ENCODE measurements at regions not wholly inside any gene's neighbourhood (a gene's known extent, or its start where the extent isn't known, plus 50 kb on each side); places are given as distances from the start of the nearest gene placed in this dataset.

DNA sequence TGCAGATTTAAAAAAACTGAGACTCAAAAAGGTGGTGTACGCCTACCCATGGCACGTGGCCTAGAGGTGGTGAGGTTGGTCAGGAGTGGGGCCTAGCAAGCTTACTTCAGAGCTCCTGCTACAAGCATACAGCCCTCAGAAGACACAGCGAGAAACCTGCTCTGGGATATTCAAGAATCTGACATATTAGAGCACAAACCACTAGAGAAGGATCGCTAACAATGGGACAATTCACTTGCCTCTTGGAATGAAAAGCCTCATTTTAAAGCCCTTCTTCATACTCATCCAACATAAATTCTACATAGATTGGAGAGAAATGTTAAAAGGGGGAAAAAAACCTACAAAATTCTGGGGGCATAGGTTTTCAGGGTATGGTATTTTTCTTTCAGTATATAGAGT lies 118.0 kb upstream of the ARHGEF3 start:
- intact Hi-C loops (cut with micrococcal nuclease): no loop called here
- H3K4me3 ChIP-seq (replicated peaks in 1 of 2; ENCODE audit: low read depth in 1 of 2, low read length in 2 of 2): no peak overlapping the region
- no peak overlapping the region for H2AFZ ChIP-seq (ENCODE audit: low read depth, low read length, poor library complexity, severe bottlenecking)
- ATAC-seq: no peak
- no peak overlapping the region for H3K4me2 ChIP-seq (ENCODE audit: low read length)
- no peak overlapping the region for H3K27ac ChIP-seq (ENCODE audit: low read depth, low read length)
- ChIA-PET POLR2A (no interaction called here), RAD21 (ENCODE audit: low non-redundant PET in 1 of 2, low total read pairs in 2 of 2, uncharacterized antibody in 2 of 2, unreplicated experiment in 2 of 2) (no interaction called here), CTCF (no interaction called here)
- no peak for DNase-seq (ENCODE audit: low read depth, low spot score)
- peaks cover 3 to 10% of the 10 kb centered on the region in 2 experiments; a peak in 3 of 4 replicates for H3K4me1 ChIP-seq (ENCODE audit: control insufficient read depth in 1 of 2, insufficient read depth in 2 of 2, low read length in 2 of 2)
- no peaks in the 10 kb centered on the region for H3K9me2 ChIP-seq (ENCODE audit: insufficient read depth)
- no TSS peak for BruUV-seq (replicated peaks)
- no peak overlapping the region for H3K9ac ChIP-seq (ENCODE audit: low read length)
- H3K36me3 ChIP-seq (ENCODE audit: control insufficient read depth in 1 of 2, insufficient read depth in 2 of 2, low read length in 2 of 2): no peaks in the 10 kb centered on the region
- no peaks in the 10 kb centered on the region for H3K79me2 ChIP-seq (ENCODE audit: insufficient read depth, low read length)
- no peaks in the 10 kb centered on the region for H4K20me1 ChIP-seq (ENCODE audit: insufficient read depth)
- TF ChIP-seq ELF1 (IDR thresholded peaks at IDR 0.05; ENCODE audit: borderline replicate concordance, low read depth): no peak
- no peaks in the 10 kb centered on the region for H3K27me3 ChIP-seq (ENCODE audit: insufficient read depth, low read length)
- no peaks in the 10 kb centered on the region for H3K9me3 ChIP-seq (ENCODE audit: control insufficient read depth in 1 of 2, insufficient read depth in 1 of 2, low read depth in 1 of 2, low read length in 2 of 2)

DNA sequence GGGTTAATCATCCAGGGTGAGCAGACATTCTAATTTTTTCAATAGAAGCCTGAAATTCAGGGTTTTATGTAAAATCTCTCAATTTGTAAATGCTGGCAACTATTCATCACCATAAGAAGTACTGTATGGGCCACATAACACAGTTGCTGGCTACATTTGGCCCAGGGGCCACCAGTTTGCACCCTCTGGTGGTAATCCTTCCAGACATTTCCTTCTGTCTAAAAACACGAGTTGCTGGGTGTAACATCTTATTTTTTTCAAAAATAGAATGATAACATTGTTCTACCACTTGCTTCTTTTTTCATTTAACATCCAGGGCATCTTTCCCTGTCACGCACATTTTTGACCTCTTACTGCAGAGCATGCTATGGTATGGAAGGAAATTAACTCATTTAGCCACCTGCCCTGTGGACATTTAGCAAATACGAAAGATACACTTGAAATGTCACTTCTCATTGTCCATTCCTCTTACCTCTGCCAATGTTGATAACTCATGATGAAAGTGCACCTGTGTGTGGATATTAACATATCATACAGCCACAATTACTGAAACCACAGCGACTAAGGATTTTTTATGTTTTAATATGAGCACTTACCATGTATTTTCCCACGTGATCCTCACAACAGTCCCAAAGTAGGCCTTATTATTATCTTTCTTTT lies 117.5 kb upstream of the ARHGEF3 start:
- no peaks in the 10 kb centered on the region for H3K27me3 ChIP-seq (ENCODE audit: insufficient read depth, low read length)
- DNase-seq (ENCODE audit: low read depth, low spot score) (no peak), ATAC-seq (no peak)
- ChIA-PET RAD21 (ENCODE audit: low non-redundant PET in 1 of 2, low total read pairs in 2 of 2, uncharacterized antibody in 2 of 2, unreplicated experiment in 2 of 2) (no interaction called here), CTCF (no interaction called here), POLR2A (no interaction called here)
- no TSS peak for BruUV-seq (replicated peaks)
- H3K4me2 ChIP-seq (ENCODE audit: low read length): no peak overlapping the region
- no peaks in the 10 kb centered on the region for H4K20me1 ChIP-seq (ENCODE audit: insufficient read depth)
- H2AFZ ChIP-seq (ENCODE audit: low read depth, low read length, poor library complexity, severe bottlenecking): no peak overlapping the region
- H3K4me3 ChIP-seq (replicated peaks in 1 of 2; ENCODE audit: low read depth in 1 of 2, low read length in 2 of 2): no peak overlapping the region
- H3K79me2 ChIP-seq (ENCODE audit: insufficient read depth, low read length): no peaks in the 10 kb centered on the region
- no peaks in the 10 kb centered on the region for H3K9me3 ChIP-seq (ENCODE audit: control insufficient read depth in 1 of 2, insufficient read depth in 1 of 2, low read depth in 1 of 2, low read length in 2 of 2)
- intact Hi-C loops (cut with micrococcal nuclease): no loop called here
- H3K27ac ChIP-seq (ENCODE audit: low read depth, low read length): no peak overlapping the region
- H3K4me1 ChIP-seq (ENCODE audit: control insufficient read depth in 1 of 2, insufficient read depth in 2 of 2, low read length in 2 of 2): peaks cover 3 to 9% of the 10 kb centered on the region in 2 experiments; a peak in 3 of 4 replicates
- no peaks in the 10 kb centered on the region for H3K9me2 ChIP-seq (ENCODE audit: insufficient read depth)
- no peak overlapping the region for H3K9ac ChIP-seq (ENCODE audit: low read length)
- no peaks in the 10 kb centered on the region for H3K36me3 ChIP-seq (ENCODE audit: control insufficient read depth in 1 of 2, insufficient read depth in 2 of 2, low read length in 2 of 2)
- TF ChIP-seq YY1 (IDR thresholded peaks at IDR 0.05; ENCODE audit: extremely low read depth, insufficient replicate concordance, low read depth, low read length) (no peak), ELF1 (IDR thresholded peaks at IDR 0.05; ENCODE audit: borderline replicate concordance, low read depth) (no peak), EZH2 (IDR thresholded peaks at IDR 0.05) (no peak)
- TF ChIP-seq, protein P1, sequence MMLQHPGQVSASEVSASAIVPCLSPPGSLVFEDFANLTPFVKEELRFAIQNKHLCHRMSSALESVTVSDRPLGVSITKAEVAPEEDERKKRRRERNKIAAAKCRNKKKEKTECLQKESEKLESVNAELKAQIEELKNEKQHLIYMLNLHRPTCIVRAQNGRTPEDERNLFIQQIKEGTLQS (IDR thresholded peaks at IDR 0.05): no peak

Data from HCT116 (cell line).